Transverse colon (tissue), 4 donors: ENCODE measurements at regions not wholly inside any gene's neighbourhood (a gene's known extent, or its start where the extent isn't known, plus 50 kb on each side); places are given as distances from the start of the nearest gene placed in this dataset.

Source experiments
- DNase-seq: peaks from one replicate; pipeline ENCODE4 v3.0.0-alpha.2; 2019
- H3K27ac ChIP-seq, 4 donors: fragments of 200-600 bp; sonication (generic); 2 replicates each; pipeline ENCODE4 v1.5.1; 2016 to 2018; ENCODE audit warnings: inconsistent platforms in 4 of 4
- H3K27me3 ChIP-seq: fragments of 200-600 bp; sonication (generic); 2 replicates; pipeline ENCODE4 v1.5.1; 2017; ENCODE audit warnings: inconsistent platforms
- H3K36me3 ChIP-seq, 4 donors: fragments of 200-600 bp; sonication (generic); 2 replicates each; pipeline ENCODE4 v1.5.1; 2017 to 2019; ENCODE audit warnings: inconsistent platforms in 4 of 4
- H3K4me1 ChIP-seq, 4 donors: fragments of 200-600 bp; sonication (generic); 2 replicates each; pipeline ENCODE4 v1.5.1; 2017 to 2020; ENCODE audit warnings: inconsistent platforms in 4 of 4
- H3K4me3 ChIP-seq, 4 donors: fragments of 200-600 bp; sonication (generic); 1 replicate in 1 of 4; 2 replicates in 3 of 4; pipeline versions ENCODE4 v1.5.1 to v1.6.1; 2017 to 2019; ENCODE audit warnings: inconsistent platforms in 4 of 4
- H3K9me3 ChIP-seq, 2 donors: fragments of 200-600 bp; sonication (generic); 2 replicates each; pipeline ENCODE4 v1.5.1; 2017 to 2019; ENCODE audit warnings: inconsistent platforms in 2 of 2
- EP300 ChIP-seq: sonication (generic); formaldehyde crosslinking; IDR thresholded peaks from one replicate; pipeline ENCODE4 v1.6.1; 2017; ENCODE audit warnings: antibody characterized with exemption, low read depth
- POLR2A ChIP-seq: fragments of 450-650 bp; IDR thresholded peaks from one replicate; pipeline ENCODE4 v1.6.1; 2016; ENCODE audit warnings: antibody characterized with exemption, mild to moderate bottlenecking, moderate library complexity
- POLR2AphosphoS5 ChIP-seq, 3 donors: sonication (generic); formaldehyde crosslinking; IDR thresholded peaks; one replicate each; pipeline ENCODE4 v1.6.1; 2016; ENCODE audit warnings: antibody characterized with exemption in 3 of 3
- WGBS, 2 donors: methylation state at CpG; one replicate each; pipeline ENCODE4 v1.1.5; 2018; ENCODE audit warnings: low coverage in 1 of 2; 5-methylcytosine and 5-hydroxymethylcytosine counted together
- in situ Hi-C, 4 donors: fragments of 200-750 bp; cut with MboI; loops; one replicate each; pipeline versions ENCODE4 v1.15.0 to v1.15.1; 2017; ENCODE audit warnings: low sequenced_read_pairs in 3 of 4, low pct_ligation_motif_present in 1 of 4, low pct_unique_long_range_greater_than_20kb in 1 of 4
- intact Hi-C: fragments of 100-400 bp; cut with DNase I; formaldehyde crosslinking; loops from one replicate; pipeline ENCODE4 v1.15.1; 2023; ENCODE audit warnings: low total_unique reads
- TF ChIP-seq, protein P1 (sequence below), 5 experiments: fragments of 200-600 bp in 3 of 5; fragments of 450-650 bp in 2 of 5; sonication (generic) in 3 of 5; IDR thresholded peaks; 1 replicate in 2 of 5; 2 replicates in 3 of 5; pipeline ENCODE4 v1.5.1; 2016 to 2017; ENCODE audit warnings: antibody characterized with exemption in 5 of 5, inconsistent platforms in 3 of 5, mild to moderate bottlenecking in 2 of 5, moderate library complexity in 1 of 5

DNA sequence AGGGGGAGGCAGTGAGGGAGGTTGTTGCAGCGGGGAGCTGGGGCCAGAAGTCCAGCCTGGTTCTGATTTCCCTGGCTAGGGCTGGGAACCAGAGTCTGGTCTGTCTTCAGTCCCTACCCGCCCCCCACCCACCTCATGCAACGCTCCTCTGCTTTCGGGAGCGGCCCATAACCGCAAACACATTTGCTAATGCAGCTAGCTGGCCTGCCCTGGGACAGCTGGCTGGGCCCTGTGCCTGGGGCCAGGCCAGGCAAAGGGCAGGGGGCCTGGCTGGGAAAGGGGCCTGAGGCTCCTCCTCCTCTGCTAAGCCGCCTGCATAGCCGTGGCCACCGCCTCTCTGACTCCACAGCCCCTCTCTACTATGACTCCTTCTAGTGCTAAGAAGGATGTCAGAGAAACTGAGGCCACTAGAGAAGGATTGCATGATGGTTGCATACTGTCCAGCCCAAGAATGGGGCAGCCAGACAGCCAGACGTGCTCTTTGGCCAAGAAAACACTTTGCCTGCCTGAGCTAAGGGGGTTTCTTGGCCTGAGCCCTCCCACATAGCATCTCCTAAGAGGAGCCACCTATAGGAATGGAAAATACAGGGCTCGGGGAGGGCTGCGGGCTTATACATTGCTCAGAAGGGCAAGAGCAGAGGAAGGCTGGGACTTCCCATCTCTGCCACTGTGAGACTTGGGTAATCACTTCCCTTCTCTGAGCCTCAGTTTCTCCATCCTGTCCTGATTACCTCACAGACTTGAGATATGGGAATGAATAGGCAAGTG lies 76.9 kb downstream of the PJA1 start:
- no peaks in the 10 kb centered on the region for H3K9me3 ChIP-seq
- no peak overlapping the region for H3K27ac ChIP-seq
- intact Hi-C loops: no loop called here
- H3K27me3 ChIP-seq: no peaks in the 10 kb centered on the region
- H3K4me3 ChIP-seq: no peak overlapping the region
- TF ChIP-seq POLR2AphosphoS5 (IDR thresholded peaks at IDR 0.05) (no peak), POLR2A (no peak), EP300 (no peak)
- TF ChIP-seq, protein P1, sequence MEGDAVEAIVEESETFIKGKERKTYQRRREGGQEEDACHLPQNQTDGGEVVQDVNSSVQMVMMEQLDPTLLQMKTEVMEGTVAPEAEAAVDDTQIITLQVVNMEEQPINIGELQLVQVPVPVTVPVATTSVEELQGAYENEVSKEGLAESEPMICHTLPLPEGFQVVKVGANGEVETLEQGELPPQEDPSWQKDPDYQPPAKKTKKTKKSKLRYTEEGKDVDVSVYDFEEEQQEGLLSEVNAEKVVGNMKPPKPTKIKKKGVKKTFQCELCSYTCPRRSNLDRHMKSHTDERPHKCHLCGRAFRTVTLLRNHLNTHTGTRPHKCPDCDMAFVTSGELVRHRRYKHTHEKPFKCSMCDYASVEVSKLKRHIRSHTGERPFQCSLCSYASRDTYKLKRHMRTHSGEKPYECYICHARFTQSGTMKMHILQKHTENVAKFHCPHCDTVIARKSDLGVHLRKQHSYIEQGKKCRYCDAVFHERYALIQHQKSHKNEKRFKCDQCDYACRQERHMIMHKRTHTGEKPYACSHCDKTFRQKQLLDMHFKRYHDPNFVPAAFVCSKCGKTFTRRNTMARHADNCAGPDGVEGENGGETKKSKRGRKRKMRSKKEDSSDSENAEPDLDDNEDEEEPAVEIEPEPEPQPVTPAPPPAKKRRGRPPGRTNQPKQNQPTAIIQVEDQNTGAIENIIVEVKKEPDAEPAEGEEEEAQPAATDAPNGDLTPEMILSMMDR (IDR thresholded peaks at IDR 0.05): no peak
- in situ Hi-C loops: loop anchor here in 1 of 4 donors (25.0 kb wide), 1 partner anchor 124 kb away; no protein-coding TSS in a partner anchor
- no peak for DNase-seq
- 72% methylated on average over 11 of the region's 12 CpGs; no CpG with 5 or more reads in 1 of the 2 donors for WGBS, 2 donors
- no peaks in the 10 kb centered on the region for H3K36me3 ChIP-seq
- no peaks in the 10 kb centered on the region for H3K4me1 ChIP-seq

DNA sequence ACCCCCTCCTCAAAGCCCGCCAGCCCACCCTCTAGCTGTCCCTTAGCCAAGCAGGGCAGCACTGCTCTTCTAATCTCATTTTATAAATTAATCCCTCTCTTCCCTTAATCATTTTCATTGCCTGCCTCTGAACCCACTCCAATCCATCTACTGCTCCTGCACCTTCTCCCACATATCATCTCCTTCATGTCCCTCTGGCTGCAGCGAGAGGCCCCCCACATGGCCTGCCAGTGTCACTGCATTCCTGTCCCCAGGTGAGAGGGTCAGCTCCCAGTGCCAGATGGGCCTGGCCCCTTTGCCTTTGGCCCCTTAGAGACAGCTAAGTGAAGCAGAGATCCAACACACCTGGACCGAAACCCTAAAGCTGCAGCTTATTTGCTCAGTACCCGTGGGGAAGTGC lies 79.4 kb downstream of the PJA1 start:
- H3K4me1 ChIP-seq: no peaks in the 10 kb centered on the region
- H3K9me3 ChIP-seq: no peaks in the 10 kb centered on the region
- no peaks in the 10 kb centered on the region for H3K27me3 ChIP-seq
- H3K4me3 ChIP-seq: no peak overlapping the region
- in situ Hi-C loops: loop anchor here in 1 of 4 donors (25.0 kb wide), 1 partner anchor 126 kb away; no protein-coding TSS in a partner anchor
- no peak for TF ChIP-seq EP300
- TF ChIP-seq, protein P1 (IDR thresholded peaks at IDR 0.05): no peak
- TF ChIP-seq POLR2A: no peak
- TF ChIP-seq POLR2AphosphoS5 (IDR thresholded peaks at IDR 0.05): no peak
- 52% methylated on average over 4 of the region's 4 CpGs; no CpG with 5 or more reads in 1 of the 2 donors for WGBS, 2 donors
- intact Hi-C loops: no loop called here
- no peaks in the 10 kb centered on the region for H3K36me3 ChIP-seq
- no peak for DNase-seq
- no peak overlapping the region for H3K27ac ChIP-seq

DNA sequence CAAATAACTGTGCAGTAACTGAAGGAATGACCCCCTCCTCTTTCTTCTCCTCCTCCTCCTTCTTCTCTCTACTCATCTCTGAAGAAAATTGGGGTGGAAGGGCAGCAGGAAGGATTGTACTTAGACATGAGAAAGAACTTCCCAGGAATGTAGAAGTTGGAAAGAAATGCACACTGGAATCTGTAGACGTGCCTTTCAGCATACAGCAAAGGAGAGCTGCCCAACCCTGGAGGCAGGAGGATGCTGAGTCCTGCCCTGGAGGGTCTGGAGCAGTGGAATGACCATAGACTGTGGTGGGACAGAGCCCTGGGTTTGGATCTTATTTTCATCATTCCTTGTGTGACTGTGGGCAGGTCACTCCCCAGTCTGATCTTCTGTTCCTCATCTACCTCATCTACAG lies 80.1 kb downstream of the PJA1 start:
- Histone ChIP-seq H3K27me3 (no peaks in the 10 kb centered on the region), H3K36me3 (no peaks in the 10 kb centered on the region), H3K27ac (no peak overlapping the region), H3K4me3 (no peak overlapping the region), H3K9me3 (no peaks in the 10 kb centered on the region), H3K4me1 (no peaks in the 10 kb centered on the region)
- in situ Hi-C loops: loop anchor here in 1 of 4 donors (25.0 kb wide), 1 partner anchor 127 kb away; no protein-coding TSS in a partner anchor
- DNase-seq: no peak
- WGBS, 2 donors: 42% methylated on average over 1 of the region's 1 CpG; no CpG with 5 or more reads in 1 of the 2 donors
- TF ChIP-seq EP300 (no peak), POLR2AphosphoS5 (IDR thresholded peaks at IDR 0.05) (no peak), POLR2A (no peak)
- TF ChIP-seq, protein P1 (IDR thresholded peaks at IDR 0.05): no peak
- intact Hi-C loops: no loop called here

GRCh38 chrX:69083801-69084200 lies 81.5 kb downstream of the PJA1 start:
- Histone ChIP-seq H3K36me3 (no peaks in the 10 kb centered on the region), H3K27ac (no peak overlapping the region), H3K4me1 (no peaks in the 10 kb centered on the region), H3K9me3 (no peaks in the 10 kb centered on the region), H3K4me3 (no peak overlapping the region), H3K27me3 (no peaks in the 10 kb centered on the region)
- TF ChIP-seq EP300 (no peak), POLR2A (no peak), POLR2AphosphoS5 (IDR thresholded peaks at IDR 0.05) (no peak)
- TF ChIP-seq, protein P1 (IDR thresholded peaks at IDR 0.05): no peak
- 70 to 100% methylated on average over 1 to 4 of the region's 4 CpGs for WGBS, 2 donors
- in situ Hi-C loops (loop anchor here in 1 of 4 donors (25.0 kb wide), 1 partner anchor 128 kb away; no protein-coding TSS in a partner anchor), intact Hi-C loops (no loop called here)
- DNase-seq: no peak
